GM19351 (cell line): ENCODE measurements at regions not wholly inside any gene's neighbourhood (a gene's known extent, or its start where the extent isn't known, plus 50 kb on each side); places are given as distances from the start of the nearest gene placed in this dataset.

Source experiments
- ATAC-seq: cut with Tn5 transposase; IDR thresholded peaks from one replicate; pipeline ENCODE4 v1.9.1; 2021; ENCODE audit warnings: mild to moderate bottlenecking, moderate library complexity; ENCODE audit not compliant: unreplicated experiment

- no peak for ATAC-seq
Observed at GRCh38 chr17:15048933-15049794, 216.0 kb downstream of the PMP22 start.

GRCh38 chr17:15048381-15048780 is 216.7 kb downstream of the PMP22 start:
- no peak for ATAC-seq

GRCh38 chr17:15042311-15042710 is 222.8 kb downstream of the PMP22 start:
- ATAC-seq = no peak

GRCh38 chr17:15039366-15039765 is 225.8 kb downstream of the PMP22 start:
- ATAC-seq = no peak

- no peak for ATAC-seq
Observed at GRCh38 chr17:15038656-15039055, 226.5 kb downstream of the PMP22 start.

- ATAC-seq = no peak
Observed at GRCh38 chr17:15036238-15036637, 228.9 kb downstream of the PMP22 start.

- no peak for ATAC-seq
Observed at GRCh38 chr17:15031975-15032374, 233.2 kb downstream of the PMP22 start.

GRCh38 chr17:15029469-15029868 is 235.7 kb downstream of the PMP22 start:
- no peak for ATAC-seq

GRCh38 chr17:15027853-15028252 is 237.3 kb downstream of the PMP22 start:
- ATAC-seq = no peak

- ATAC-seq = no peak
Observed at GRCh38 chr17:15026088-15026487, 239.0 kb downstream of the PMP22 start.

- no peak for ATAC-seq
Observed at GRCh38 chr17:15023589-15024336, 241.4 kb downstream of the PMP22 start.

- ATAC-seq = no peak
Observed at GRCh38 chr17:15019158-15019557, 246.0 kb downstream of the PMP22 start.

GRCh38 chr17:15012351-15012980 is 252.7 kb downstream of the PMP22 start:
- ATAC-seq = no peak

GRCh38 chr17:15009087-15009486 is 256.0 kb downstream of the PMP22 start:
- ATAC-seq = no peak

GRCh38 chr17:15007147-15007553 is 258.0 kb downstream of the PMP22 start:
- no peak for ATAC-seq

GRCh38 chr17:15006421-15007128 is 258.6 kb downstream of the PMP22 start:
- ATAC-seq = no peak

- ATAC-seq = no peak
Observed at GRCh38 chr17:15000661-15001060, 264.5 kb downstream of the PMP22 start.

GRCh38 chr17:14997290-14997689 is 267.8 kb downstream of the PMP22 start:
- ATAC-seq = no peak

GRCh38 chr17:14986127-14986526 is 279.0 kb downstream of the PMP22 start:
- no peak for ATAC-seq

- no peak for ATAC-seq
Observed at GRCh38 chr17:14972844-14973243, 292.3 kb downstream of the PMP22 start.

GRCh38 chr17:14971054-14971453 is 294.1 kb downstream of the PMP22 start:
- no peak for ATAC-seq
